ENCODE measurements at regions not wholly inside any gene's neighbourhood (a gene's known extent, or its start where the extent isn't known, plus 50 kb on each side); places are given as distances from the start of the nearest gene placed in this dataset.

DNA sequence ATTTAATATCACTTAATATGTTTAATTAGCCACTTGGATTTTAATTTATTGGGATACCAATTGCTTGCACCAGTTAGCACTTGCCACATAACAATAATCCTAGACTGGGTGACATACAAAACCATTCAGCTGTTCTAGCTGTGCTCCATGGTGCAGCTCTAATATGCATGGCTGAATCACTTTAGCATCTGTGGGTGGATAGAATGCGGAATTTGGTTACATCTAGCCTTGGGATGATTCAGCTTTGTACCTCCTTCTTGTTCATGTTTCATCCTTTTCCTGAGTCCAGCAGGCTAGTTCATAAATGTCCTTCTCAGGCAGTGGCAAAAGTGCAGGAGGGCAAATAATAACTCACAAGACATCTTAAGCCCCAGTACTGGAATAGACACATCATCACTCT, 1263.0 kb downstream of the LRFN5 start:
- ATAC-seq, result no peak

DNA sequence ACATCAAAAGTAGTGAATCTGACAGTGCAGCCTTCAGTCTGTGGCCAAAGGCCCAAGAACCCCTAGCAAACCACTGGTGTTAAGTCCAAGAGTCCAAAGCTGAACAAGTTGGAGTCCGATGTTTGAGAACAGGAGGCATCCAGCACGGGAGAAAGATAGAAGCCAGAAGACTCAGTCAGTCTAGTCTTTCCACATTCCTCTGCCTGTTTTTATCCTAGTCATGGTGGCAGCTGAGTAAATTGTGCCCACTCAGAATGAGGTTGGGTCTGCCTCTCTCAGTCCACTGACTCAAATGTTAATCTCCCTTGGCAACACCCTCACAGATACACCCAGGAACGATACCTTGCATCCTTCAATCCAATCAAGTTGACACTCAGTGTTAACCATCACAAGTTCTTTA, 1255.4 kb downstream of the LRFN5 start:
- ATAC-seq, result no peak

DNA sequence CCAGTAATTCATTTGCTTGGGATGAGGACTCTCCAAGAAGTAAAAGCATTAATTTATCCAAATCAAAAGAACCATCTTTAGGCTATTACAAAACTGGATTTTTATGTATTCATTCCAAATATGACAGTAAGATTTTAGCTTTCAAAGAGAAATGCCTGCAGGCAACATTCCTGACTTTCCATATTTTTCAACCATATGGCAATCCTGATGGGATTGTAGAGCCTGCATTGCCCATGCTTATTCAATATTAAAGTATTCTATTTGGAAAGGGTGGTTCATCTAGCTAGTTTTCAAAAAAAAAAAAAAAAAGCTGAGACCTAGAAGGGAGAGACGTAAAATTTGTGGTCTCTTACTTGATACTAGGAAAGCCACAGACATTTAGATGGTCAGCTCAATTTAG, 1253.7 kb downstream of the LRFN5 start:
- no peak for ATAC-seq

DNA sequence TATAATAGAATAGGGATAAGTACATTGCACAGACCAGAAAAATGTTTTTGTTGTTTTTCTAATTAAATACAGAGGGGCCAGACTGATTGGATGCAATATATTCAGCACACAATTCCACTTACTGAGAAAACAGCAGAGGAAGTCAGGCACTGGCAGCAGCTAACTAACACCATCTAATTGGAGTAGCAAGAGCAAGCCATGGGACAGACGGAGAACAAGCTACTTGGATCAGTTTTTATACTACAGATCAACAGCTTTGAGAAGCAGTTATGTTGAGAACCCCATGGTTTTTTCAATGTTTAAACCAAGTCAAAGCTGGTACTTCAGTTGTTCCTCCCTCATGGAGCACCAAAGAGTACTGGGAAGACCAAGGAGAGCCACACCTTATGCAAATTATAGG, 1249.4 kb downstream of the LRFN5 start:
- ATAC-seq, result no peak

DNA sequence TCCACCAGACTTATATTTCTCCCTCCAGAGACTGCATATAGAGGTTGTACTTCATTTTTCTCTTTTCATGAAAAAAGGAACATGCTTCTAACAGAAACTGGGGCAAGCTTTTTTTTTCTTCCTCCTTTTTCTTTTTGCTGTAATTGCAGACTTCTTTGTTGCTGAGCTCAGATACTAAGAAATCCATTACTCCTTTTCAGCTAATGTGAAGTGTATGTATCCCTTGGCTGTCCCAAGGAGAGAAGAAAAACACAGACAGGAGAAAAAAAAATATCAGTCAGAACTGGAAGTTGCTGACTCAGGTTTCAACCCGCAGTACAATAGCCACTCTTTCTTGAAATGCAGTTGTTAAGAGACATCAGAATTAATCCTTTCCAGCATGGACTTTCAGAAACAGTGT, 1248.4 kb downstream of the LRFN5 start:
- no peak for ATAC-seq

DNA sequence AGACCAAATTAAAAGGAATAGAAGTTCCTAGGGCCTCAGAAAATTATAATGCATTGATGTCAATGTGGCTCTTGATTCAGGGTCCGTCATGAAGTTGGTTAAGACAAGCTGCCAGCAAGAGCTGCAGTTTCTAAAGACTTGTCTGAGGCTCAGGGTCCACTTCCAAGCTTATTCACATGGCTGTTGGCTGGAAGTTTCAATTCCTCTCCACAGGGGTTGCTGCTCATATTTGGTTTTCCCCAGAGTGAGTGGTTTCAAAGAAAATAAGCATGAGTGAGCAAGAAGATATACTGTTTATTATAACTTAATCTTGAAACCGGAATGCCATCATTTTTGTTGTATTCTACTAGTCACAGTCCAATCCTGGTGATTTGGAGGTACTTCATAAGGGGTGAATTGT, 1247.4 kb downstream of the LRFN5 start:
- no peak for ATAC-seq

DNA sequence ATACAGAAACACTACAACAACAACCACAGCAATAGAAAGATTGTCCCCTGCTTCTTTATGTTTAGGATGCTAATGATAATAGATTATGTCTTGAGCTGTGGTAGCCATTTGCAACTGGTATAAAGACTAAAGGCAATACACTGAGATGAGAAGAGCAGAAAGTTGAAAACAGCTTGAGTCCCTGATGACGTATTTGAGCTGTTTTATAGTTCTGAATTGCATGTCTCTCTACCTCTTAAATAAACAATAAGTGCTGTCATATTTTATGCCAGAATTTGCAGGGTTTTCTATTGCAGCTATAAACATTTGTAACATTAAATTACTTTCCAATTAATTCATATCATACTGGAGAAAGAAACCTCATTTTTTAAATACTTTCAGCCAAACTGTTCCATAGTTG, 1242.0 kb downstream of the LRFN5 start:
- no peak for ATAC-seq

DNA sequence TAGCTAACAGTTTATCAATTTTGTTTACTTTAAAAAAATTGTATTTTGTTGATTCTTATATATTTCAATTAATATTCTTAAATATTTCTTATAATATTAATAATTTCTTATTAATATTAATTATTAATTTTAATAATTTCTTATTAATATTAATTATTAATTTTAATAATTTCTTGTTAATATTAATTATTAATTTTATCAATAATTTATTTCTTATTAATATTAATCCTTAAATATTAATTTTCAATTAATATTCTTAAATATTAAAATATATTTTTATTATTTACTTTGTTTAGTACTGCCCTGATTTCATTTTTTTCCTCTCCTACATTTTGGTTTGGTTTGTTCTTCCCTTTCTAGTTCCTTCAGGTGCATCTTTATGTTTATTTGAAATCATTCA, 1208.1 kb downstream of the LRFN5 start:
- ATAC-seq, result no peak

DNA sequence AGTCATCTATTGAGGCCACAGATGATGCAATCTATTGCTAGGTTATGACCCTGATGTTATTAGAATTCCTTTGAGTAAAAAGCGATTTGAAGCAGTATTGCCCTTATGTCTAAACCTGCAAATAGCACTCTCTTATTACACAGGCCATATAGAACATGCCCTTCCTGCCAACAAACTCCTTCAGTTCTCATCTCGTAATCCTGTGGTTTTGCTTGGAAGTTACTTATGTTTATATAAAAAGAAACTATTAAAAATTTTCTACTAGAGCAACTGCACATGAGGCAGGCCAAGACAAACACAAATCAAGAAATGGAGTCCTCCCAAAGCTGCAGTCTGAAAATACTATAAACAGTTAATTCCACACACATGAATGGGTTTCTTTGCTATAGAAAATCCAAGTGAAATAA, 1200.2 kb downstream of the LRFN5 start:
- ATAC-seq, result no peak

DNA sequence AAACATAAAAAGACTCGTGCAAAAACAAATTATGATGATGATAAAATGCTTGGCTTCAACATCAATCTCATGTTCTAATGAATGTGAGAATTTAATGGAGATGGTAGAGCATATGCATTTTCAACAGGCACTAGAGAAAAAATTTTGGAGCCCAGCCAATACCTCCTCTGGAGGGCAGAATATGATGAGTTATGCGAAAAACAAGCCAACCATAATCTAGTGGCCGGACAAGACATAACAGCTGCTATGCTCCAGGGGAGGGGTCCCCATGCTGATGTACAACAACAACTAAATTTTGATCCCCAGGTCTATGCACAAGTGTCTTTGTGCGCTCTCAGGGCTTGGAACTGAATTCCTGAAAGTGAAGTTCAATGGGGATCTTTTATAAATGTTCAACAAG, 1197.5 kb downstream of the LRFN5 start:
- ATAC-seq, result no peak

DNA sequence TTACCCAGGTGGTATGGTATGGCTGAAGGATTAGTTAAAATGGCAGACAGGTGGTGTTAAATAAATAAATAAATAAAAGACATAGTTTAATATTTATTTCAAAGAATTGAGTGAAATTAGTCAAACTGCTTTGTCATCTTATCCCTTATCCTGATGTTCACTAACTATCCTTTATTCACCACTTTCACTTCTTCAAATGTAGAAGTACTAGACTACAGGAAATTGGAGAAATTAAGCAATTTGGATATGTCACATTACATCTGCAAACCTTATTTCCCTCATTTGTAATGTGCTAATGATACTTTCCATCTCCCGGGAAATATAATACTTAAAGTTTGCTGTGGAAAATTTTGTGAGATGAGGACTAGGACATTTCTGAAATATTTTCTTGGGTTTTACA, 1195.7 kb downstream of the LRFN5 start:
- ATAC-seq, result no peak

DNA sequence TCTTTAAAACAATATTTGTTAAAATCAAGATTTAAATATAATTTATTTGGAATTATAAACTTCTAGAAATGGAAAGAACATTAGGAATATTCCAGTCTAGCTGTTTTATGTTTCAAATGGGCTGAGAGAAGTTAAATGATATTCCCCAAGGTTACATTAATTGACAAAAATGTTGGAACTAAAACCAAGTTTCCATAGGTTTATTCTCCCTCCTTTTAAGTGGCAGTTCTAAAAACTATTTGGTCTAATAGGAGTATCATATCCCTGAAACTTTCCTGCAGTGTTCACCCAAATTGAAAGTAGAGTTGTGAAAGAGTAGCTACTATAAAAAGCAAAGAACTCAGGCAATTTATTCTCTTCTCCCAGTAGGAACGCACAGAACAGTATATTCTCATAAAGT, 1185.5 kb downstream of the LRFN5 start:
- ATAC-seq, result no peak

DNA sequence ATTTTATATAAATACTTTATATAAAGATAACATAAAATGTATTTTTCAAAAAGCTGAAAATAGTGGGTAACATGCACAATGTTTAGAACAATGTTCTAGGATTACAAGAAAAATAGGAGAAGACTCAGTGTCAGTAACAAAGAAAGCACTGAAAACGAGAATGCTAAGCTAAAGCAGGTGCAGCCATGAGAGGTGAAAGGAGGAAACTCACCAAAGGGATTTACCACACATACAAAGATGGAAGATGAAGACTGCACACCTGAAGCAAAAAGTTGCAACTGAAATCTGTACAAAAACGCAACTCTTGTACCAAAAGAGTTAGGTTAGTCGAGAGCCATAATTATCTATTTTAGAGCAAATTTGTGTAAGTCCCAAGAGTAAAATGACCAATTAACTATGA, 1176.1 kb downstream of the LRFN5 start:
- ATAC-seq, result no peak

DNA sequence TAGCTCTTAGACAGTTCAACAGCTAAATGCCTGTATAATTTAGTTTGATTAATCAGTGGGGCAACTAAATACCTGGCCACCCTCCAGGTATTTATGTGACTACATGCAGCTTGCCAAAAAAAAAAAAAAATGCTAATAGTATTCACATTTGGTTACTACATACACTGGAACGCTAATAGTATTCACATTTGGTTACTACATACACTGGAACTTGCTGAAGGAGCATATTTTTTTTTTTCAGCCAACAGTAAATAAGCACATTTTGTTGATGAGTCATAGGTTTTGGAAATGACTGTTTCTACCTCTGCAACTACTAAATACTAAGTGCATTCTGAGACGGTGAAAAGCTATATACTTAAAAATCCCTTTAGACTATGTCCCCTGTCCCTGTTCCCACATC, 1172.3 kb downstream of the LRFN5 start:
- no peak for ATAC-seq

DNA sequence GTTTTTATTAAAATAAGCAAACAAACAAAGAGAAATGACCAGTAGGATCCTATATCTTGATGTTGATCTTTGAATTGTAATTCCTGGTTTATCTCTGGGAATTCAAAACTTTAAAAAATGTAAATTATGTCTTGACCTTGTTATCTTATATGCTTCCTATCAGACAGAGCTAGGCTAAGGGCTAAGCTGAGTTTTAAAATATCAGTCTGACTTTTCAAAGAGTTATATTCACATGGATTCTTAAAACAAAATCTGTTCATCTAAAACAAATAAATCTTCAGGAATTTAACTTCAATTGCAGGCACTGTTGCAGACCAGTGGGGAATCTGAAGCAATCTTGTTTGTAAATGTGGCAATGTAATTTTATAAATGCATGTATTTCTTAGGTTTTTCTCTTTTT, 1144.1 kb downstream of the LRFN5 start:
- no peak for ATAC-seq

DNA sequence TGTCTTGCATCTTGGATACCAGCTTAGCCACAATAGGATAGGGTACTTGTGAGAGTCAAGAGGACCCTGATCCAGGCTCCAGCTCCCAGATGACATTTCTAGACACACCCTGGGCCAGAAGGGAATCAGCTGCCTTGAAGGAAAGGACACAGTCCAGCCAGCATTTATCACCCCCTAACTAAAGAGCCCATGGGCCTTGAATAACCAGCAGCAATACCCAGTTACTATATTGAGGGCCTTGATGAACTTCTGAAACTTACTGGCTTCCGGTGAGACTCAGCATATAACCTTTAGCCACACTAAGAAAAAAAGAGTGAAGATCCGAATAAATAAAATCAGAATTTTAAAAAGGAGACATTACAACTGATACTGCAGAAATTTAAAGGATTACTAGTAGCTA, 1135.4 kb downstream of the LRFN5 start:
- ATAC-seq, result no peak

DNA sequence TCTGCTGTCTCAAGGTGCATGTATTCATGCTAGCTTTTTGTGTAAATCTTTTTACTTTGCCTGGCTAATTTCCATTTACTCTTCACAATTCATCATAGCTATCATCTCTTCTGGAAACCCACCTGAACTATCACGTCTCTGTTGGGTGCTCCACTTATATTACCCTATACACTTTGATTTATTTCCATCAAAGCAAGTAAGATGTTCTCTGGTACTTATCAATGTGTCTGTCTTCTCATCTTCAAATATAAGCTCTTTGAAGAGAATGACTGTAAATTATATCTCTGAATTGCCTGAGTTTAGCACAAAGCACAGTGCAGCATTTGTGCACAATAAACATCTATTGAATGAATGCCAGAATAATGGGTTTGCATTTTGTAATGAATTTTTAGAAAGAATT, 1129.7 kb downstream of the LRFN5 start:
- ATAC-seq, result no peak

DNA sequence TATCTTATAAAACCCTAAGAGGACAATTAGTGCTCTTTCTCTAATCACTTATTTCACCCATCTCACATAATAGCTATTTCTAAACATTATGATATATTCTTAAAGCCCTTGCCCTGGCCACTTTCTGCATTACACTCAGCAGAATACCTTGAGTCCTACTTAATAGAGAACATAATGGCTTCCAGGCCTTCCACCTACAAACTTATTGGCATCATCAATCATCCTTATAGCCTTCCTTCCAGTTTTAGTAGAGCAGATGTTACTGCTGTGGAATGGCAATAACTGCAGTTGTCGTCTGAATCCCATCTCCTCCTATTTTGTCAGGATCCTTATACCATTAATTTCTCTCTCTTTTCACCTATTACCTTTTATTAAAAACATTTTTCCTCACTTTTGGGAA, 1127.4 kb downstream of the LRFN5 start:
- ATAC-seq, result no peak

DNA sequence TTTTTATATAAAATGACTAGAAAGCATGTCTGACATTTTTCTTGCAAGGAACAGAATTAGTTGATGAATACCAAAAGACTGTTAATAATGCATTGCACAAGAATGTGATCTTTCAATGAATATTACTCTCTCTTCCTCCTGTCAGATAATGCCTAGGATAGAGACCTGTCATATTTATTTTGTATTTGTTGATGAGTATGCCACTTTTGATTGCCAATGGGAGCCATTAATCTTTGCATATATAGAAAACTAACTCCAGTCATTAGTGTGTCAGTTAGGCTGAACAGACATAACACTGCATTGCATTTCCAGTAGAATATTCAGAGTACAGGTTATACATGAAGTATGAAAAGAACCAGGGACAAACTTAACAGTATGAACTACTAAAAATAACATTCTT, 1125.3 kb downstream of the LRFN5 start:
- ATAC-seq, result no peak

DNA sequence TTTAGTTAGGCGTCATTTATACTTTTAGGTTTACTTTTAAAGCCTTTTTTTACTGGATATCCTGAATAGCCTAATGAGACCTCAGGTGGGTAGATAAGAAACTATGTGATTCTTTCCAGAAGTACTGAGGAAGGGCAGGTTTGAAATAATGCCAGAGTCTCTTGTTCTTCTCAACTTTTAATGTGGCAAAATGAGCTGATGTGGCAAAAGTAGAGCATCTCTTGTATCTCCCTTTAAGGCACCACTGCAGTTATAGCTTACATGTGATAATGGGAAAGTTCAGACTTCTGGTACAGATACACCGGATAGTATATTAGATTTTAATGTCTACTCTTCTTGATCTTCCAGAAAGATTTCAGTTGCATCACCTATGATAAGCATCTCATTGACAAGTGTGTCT, 1124.8 kb downstream of the LRFN5 start:
- ATAC-seq, result no peak

DNA sequence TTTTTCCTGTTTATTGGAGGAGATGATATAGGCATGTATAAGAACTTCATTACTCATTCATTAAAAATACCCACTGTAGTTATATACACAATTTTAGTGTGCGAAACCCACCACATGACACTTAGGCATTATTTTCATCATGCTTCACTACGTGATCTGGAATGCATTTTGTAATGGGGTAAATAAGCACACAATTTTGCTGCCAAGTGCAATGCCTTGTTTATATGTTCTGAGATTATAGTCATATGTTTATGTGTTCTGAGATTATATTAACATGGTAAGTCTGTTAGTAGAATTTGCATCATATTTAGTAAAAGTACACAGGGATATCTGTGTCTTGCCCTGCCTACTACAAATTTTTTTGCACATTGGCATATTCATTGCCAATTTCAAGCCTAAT, 1123.0 kb downstream of the LRFN5 start:
- no peak for ATAC-seq

DNA sequence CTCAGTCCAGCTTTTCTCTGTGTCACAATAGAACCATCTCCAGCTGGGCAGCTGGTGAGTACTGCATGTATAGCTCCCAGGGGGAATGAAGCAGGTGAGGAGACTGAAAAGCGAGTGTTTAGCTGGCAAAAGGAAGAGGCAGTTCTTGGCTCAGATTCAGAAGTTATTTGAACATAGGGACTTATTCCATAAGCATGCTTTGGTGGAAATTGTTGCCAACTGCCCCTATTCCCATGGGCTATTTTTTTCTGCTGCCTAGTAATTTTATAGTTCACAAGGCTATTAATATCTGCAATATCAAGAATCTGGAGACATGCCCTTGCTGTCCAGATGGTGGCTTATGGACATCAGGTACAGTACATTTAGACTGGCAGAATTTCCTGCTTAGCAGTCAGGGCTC, 1112.7 kb downstream of the LRFN5 start:
- ATAC-seq, result no peak

DNA sequence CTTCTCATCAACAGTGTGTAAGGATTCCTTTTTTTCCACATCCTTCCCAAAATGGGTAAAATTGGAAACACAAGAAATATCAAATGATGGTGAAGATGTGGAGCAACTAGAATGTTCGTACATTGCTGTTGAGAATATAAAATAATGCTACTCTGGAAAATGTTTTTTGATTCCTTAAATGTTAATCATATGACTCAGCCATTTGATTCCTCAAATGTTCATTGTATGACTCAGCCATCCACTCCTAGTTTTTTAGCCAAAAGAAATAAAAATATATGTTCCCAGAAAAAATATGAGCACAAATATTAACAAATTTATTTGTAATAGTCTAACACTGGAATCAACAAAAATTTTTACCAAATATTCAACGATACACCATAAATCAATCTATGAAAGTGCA, 1108.6 kb downstream of the LRFN5 start:
- ATAC-seq, result no peak

DNA sequence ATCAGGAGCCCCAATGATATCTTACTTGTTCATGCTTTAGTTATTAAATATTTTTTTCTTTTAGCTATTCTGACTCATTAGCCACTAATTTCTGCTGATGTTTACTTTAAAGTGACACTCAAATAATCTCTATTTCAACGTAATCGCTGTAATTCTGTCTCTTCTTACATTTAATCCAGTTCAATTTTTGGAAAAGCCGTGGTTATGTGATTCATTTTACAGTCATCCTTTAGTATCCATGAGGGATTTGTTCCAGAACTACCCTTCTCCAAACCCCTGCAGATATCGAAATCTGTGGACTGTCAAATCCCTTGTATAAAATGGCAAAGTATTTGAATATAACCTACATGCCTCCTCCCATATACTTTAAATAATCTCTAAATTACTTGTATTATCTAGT, 1103.4 kb downstream of the LRFN5 start:
- ATAC-seq, result no peak

DNA sequence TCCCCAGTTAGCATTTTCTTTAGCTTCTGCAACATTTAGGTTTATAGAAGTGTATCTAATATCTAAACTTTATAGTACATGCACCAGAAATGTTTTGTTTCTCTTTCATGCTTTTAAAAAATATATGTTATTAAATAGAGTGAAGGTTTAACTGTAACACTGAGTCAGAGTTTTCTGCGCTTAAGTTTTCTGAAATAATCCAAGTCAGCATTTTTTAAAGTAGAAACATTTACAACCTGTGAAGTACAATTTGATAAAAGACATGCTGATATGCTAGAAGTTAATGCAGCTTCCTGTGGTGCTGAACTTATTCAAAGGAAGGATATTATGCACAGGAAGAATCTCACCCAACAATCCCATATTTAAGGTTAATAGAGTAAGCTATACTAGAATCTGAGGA, 1096.8 kb downstream of the LRFN5 start:
- no peak for ATAC-seq

DNA sequence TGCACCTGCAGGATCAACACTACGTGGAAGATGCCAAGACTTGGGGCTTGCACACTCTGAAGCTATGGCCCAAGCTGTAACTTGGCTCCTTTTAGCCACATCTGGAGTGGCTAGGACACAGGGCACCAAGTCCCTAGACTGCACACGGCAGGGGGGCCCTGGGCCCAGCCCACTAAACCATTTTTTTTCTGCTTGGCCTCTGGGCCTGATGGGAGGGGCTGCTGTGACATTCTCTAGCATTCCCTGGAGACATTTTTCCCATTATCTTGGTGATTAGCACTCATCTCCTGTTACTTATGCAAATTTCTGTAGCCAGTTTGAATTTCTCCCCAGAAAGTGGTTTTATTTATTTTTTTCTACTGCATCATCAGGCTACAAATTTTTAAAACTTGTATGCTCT, 1080.7 kb downstream of the LRFN5 start:
- ATAC-seq, result no peak

All from activated CD4-positive, CD25-positive, alpha-beta regulatory T cell treated with anti-CD3 and anti-CD28 coated beads, Interleukin-2, amount 50 U/mL, for 24 hours (primary cell).